ENCODE measurements at regions not wholly inside any gene's neighbourhood (a gene's known extent, or its start where the extent isn't known, plus 50 kb on each side); places are given as distances from the start of the nearest gene placed in this dataset.

- TF ChIP-seq PHTF2 (CRISPR knock-in tag; IDR thresholded peaks at IDR 0.05) (no peak), POLR2A (conservative IDR thresholded peaks at IDR 0.05) (no peak), ZNF232 (CRISPR knock-in tag; IDR thresholded peaks at IDR 0.05) (no peak), BCOR (IDR thresholded peaks at IDR 0.05) (no peak), ZNF354B (CRISPR knock-in tag; IDR thresholded peaks at IDR 0.05) (no peak)
These were observed 656.9 kb downstream of the EPHA4 start (continued) for GRCh38 chr2:220915092-220915623.

- no peak for ATAC-seq
- CTCF ChIA-PET (ENCODE audit: low intra/inter-chr PET ratio) = no interaction called here
- BruUV-seq (replicated peaks) = no TSS peak
- Histone ChIP-seq H3K27me3 (ENCODE audit: control insufficient read depth in 2 of 2, insufficient read depth in 2 of 2, low read length in 2 of 2) (no peaks in the 10 kb centered on the region), H3K9me1 (ENCODE audit: control insufficient read depth, insufficient read depth, low read length) (no peaks in the 10 kb centered on the region), H3K9me3 (replicated peaks; ENCODE audit: control insufficient read depth, insufficient read depth, low read depth, low read length) (peaks cover 3% of the 10 kb centered on the region; the same call in 1 of the 2 replicates), H3K27ac (ENCODE audit: extremely low read depth, low read depth, low read length) (no peak overlapping the region), H3K4me1 (replicated peaks in 1 of 2; ENCODE audit: control insufficient read depth in 2 of 2, insufficient read depth in 2 of 2, low read length in 2 of 2) (no peaks in the 10 kb centered on the region), H3K9ac (ENCODE audit: insufficient read depth in 1 of 2, low read depth in 2 of 2, low read length in 2 of 2) (no peak overlapping the region), H3K36me3 (ENCODE audit: control insufficient read depth, insufficient read depth, low read length) (no peaks in the 10 kb centered on the region), H3K4me2 (ENCODE audit: insufficient read depth, low read length) (no peak overlapping the region), H2AFZ (ENCODE audit: low read depth, low read length) (no peak overlapping the region), H4K20me1 (replicated peaks; ENCODE audit: control insufficient read depth, insufficient read depth, low read length) (no peaks in the 10 kb centered on the region), H3K79me2 (ENCODE audit: control insufficient read depth, insufficient read depth, low read length) (no peaks in the 10 kb centered on the region), H3K4me3 (no peak overlapping the region)
- POLR2A ChIA-PET = no interaction called here
- FAIRE-seq = no peak
- TF ChIP-seq RREB1 (CRISPR knock-in tag; IDR thresholded peaks at IDR 0.05) = no peak
- intact Hi-C loops (cut with micrococcal nuclease) (no loop called here), in situ Hi-C loops (cut with MboI) (no loop called here)
- DNase-seq (ENCODE audit: extremely low read depth in 1 of 4, low spot score in 3 of 4) = no peak
- WGBS (ENCODE audit: insufficient coverage, low coverage, missing lambda C conversion rate) = 2% methylated on average over 4 of the region's 4 CpGs
These were observed 655.2 kb downstream of the EPHA4 start for GRCh38 chr2:220916931-220917330.

All from K562 (cell line).